Uterus (tissue), 2 donors: ENCODE measurements at regions not wholly inside any gene's neighbourhood (a gene's known extent, or its start where the extent isn't known, plus 50 kb on each side); places are given as distances from the start of the nearest gene placed in this dataset.
"Not testable (repeated sequence)": the region's sequence is repeated elsewhere in the genome, so short reads cannot be mapped to it uniquely, and the experiment has no call there.

Experiments used
- POLR2A ChIP-seq, 2 donors: fragments of 450-650 bp; IDR thresholded peaks; one replicate each; pipeline ENCODE4 v1.6.1; 2016; ENCODE audit warnings: antibody characterized with exemption in 2 of 2, mild to moderate bottlenecking in 1 of 2, moderate library complexity in 1 of 2
- TF ChIP-seq, protein P1 (sequence below), 4 experiments: fragments of 200-600 bp in 2 of 4; fragments of 450-650 bp in 2 of 4; sonication (generic) in 2 of 4; IDR thresholded peaks; one replicate each; pipeline ENCODE4 v1.5.1; 2016 to 2019; ENCODE audit warnings: antibody characterized with exemption in 4 of 4, mild to moderate bottlenecking in 2 of 4, moderate library complexity in 1 of 4

DNA sequence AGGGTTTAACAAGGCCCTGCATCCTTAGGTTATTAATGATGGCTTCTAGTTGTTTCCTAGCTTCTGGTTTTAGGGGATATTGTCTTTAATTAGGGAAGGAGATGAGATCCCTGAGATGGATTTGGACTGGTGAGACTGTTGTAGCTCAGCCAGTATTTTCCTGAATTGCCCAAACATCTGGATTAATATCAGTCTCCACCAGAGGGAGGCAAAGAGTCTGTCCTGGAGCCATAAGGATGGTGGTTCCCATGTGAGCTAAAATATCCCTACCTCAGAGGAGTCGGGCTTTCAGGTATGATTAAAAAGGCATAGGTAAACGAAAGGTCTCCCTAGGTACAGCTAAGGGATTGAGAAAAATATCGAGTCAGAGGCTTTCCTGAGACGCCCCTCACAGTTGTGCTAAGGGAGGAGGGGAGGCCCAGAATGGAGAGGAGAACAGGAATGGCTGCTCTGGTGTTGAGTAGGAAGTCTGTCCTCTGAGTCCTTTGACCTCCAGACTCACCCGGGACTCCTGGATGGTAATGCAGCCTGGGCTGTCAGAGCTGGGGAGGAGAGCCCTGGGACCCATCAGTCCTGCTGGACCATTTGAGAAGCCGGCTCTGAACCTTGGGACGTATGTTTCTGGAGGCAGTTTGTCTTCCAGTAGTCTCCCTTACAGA lies 130.3 kb upstream of the PLGLB1 start:
- TF ChIP-seq, protein P1, sequence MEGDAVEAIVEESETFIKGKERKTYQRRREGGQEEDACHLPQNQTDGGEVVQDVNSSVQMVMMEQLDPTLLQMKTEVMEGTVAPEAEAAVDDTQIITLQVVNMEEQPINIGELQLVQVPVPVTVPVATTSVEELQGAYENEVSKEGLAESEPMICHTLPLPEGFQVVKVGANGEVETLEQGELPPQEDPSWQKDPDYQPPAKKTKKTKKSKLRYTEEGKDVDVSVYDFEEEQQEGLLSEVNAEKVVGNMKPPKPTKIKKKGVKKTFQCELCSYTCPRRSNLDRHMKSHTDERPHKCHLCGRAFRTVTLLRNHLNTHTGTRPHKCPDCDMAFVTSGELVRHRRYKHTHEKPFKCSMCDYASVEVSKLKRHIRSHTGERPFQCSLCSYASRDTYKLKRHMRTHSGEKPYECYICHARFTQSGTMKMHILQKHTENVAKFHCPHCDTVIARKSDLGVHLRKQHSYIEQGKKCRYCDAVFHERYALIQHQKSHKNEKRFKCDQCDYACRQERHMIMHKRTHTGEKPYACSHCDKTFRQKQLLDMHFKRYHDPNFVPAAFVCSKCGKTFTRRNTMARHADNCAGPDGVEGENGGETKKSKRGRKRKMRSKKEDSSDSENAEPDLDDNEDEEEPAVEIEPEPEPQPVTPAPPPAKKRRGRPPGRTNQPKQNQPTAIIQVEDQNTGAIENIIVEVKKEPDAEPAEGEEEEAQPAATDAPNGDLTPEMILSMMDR (IDR thresholded peaks at IDR 0.05), result not testable (repeated sequence)
- not testable (repeated sequence) for TF ChIP-seq POLR2A (IDR thresholded peaks at IDR 0.05)
